ENCODE measurements at regions not wholly inside any gene's neighbourhood (a gene's known extent, or its start where the extent isn't known, plus 50 kb on each side); places are given as distances from the start of the nearest gene placed in this dataset.
A peak's percentile ranks its signal among the peaks of the same experiment; 100 is the strongest.

GRCh38 chr22:27238935-27239510, 562.5 kb downstream of the MN1 start:
- H3K27me3 ChIP-seq = no peaks in the 10 kb centered on the region
- H3K36me3 ChIP-seq = no peaks in the 10 kb centered on the region
- no peak overlapping the region for H3K4me3 ChIP-seq
- DNase-seq (ENCODE audit: low spot score in 2 of 2) = peak; percentile 54 to 90
- no peak for TF ChIP-seq CTCF (IDR thresholded peaks at IDR 0.05)
- no peaks in the 10 kb centered on the region for H3K9me3 ChIP-seq
- H3K4me1 ChIP-seq = peaks cover 15 to 24% of the 10 kb centered on the region in 2 donors
- intact Hi-C loops (cut with DNase I) = loop anchor here (2.0 kb wide), 1 partner anchor 24 kb away; no protein-coding TSS in a partner anchor
- peak overlapping the region; percentile 13 to 19 for H3K27ac ChIP-seq

GRCh38 chr22:27239520-27239919, 562.0 kb downstream of the MN1 start:
- Histone ChIP-seq H3K4me3 (no peak overlapping the region), H3K4me1 (peaks cover 15 to 24% of the 10 kb centered on the region in 2 donors), H3K27me3 (no peaks in the 10 kb centered on the region), H3K36me3 (no peaks in the 10 kb centered on the region), H3K27ac (peak overlapping the region; percentile 13 to 19), H3K9me3 (no peaks in the 10 kb centered on the region)
- no peak for TF ChIP-seq CTCF (IDR thresholded peaks at IDR 0.05)
- no peak for DNase-seq (ENCODE audit: low spot score in 2 of 2)
- intact Hi-C loops (cut with DNase I) = loop anchor here (2.0 kb wide), 1 partner anchor 25 kb away; no protein-coding TSS in a partner anchor

DNA sequence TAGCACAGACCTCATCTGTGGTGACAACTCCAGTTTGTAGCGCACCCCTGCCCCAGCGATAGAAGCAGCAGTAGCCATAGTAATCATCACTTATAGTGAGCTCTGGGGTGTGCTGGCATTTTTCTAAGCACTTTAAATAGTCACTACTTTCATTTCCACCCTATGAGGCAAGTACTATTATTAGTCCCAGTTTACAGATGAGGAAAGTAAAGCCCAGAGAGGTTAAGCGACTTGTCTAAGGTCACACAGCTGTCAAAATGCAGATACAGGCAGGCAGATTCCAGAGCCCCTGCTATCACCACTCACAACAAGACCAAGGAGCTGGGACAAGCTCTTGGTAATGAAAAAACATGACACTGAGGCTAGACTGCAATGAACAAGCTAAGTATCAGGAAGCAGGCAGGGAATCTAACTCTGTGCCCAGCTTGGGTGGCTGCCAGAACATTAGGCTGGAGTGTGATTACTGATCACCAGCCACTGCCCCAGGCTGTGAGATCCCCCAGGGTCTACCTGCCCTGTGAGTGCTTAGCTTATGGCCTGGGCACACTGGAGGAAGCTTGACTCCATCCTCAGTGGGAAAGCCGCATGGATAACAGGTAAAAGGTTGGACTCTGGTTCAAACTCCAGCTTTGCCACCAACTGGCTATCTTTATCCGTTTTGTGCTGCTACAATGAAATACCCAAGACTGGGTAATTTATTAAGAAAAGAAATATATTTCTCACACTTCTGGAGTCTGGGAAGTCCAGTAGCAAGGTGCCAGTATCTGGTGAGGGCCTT, 561.1 kb downstream of the MN1 start:
- H3K27ac ChIP-seq = peak overlapping the region; percentile 7 to 19
- H3K4me3 ChIP-seq = no peak overlapping the region
- TF ChIP-seq CTCF (IDR thresholded peaks at IDR 0.05) = no peak
- peaks cover 15 to 24% of the 10 kb centered on the region in 2 donors for H3K4me1 ChIP-seq
- DNase-seq (ENCODE audit: low spot score in 2 of 2) = no peak
- H3K9me3 ChIP-seq = no peaks in the 10 kb centered on the region
- intact Hi-C loops (cut with DNase I) = no loop called here
- no peaks in the 10 kb centered on the region for H3K36me3 ChIP-seq
- H3K27me3 ChIP-seq = no peaks in the 10 kb centered on the region

DNA sequence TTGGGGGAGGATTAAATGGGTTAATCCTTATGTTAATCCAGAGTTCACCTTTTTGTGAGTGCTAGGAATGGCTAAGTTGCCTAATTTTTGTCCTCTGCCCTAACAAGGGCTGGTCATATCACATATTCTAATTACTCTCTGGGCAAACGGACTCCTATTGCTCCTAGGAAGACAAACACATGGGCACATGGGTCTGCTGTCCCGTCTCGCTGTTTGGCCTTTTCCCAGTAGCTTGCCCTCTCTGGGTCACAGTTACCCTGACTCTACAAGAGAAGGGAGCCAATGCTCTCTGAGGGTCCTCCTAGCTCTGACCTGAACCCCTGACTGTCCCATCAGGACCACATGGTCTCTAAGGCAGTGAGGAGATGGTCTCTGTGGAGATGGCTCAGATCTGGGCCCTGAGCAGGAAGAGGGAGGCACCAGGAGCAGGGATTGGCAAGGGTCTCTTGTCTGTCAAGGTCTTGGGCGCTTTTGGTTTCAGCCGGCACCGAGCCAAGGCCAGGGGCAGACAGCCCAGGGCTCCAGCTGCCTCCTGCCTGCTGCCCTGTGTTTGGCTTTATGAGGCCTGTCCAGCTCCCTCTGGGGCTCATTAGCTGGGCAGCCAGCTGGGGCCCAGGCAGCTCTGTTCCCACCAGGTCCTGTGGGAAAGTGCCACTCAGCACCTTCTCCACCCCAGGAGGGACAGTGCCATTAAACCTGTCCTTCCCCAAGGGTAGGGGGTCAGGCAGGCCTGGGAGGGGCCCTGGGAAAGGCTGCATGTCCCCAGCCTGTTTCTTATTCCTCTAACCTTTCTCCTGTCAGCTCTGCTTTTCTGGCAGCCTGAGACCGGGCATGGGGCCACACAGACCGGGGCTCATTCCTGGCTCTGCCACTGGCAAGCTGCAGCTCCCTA, 559.9 kb downstream of the MN1 start:
- DNase-seq (ENCODE audit: low spot score in 2 of 2) = peak; percentile 29 to 71
- no peaks in the 10 kb centered on the region for H3K27me3 ChIP-seq
- H3K9me3 ChIP-seq = no peaks in the 10 kb centered on the region
- H3K27ac ChIP-seq = peak overlapping the region; percentile 16 to 77
- no peak overlapping the region for H3K4me3 ChIP-seq
- TF ChIP-seq CTCF (IDR thresholded peaks at IDR 0.05) = peak in 1 of 3 experiments; percentile 29
- peaks cover 15 to 24% of the 10 kb centered on the region in 2 donors for H3K4me1 ChIP-seq
- H3K36me3 ChIP-seq = no peaks in the 10 kb centered on the region
- intact Hi-C loops (cut with DNase I) = no loop called here

GRCh38 chr22:27242474-27242873, 559.1 kb downstream of the MN1 start:
- H3K27me3 ChIP-seq = no peaks in the 10 kb centered on the region
- H3K4me1 ChIP-seq = peaks cover 15 to 28% of the 10 kb centered on the region in 2 donors
- DNase-seq (ENCODE audit: low spot score in 2 of 2) = no peak
- H3K4me3 ChIP-seq = no peak overlapping the region
- intact Hi-C loops (cut with DNase I) = no loop called here
- TF ChIP-seq CTCF (IDR thresholded peaks at IDR 0.05) = no peak
- peak overlapping the region; percentile 16 to 77 for H3K27ac ChIP-seq
- H3K9me3 ChIP-seq = no peaks in the 10 kb centered on the region
- no peaks in the 10 kb centered on the region for H3K36me3 ChIP-seq
